Prostate gland (tissue), 2 donors: ENCODE measurements at regions not wholly inside any gene's neighbourhood (a gene's known extent, or its start where the extent isn't known, plus 50 kb on each side); places are given as distances from the start of the nearest gene placed in this dataset.

Experiments
- DNase-seq: peaks from one replicate; pipeline ENCODE4 v3.0.0-alpha.2; 2019; ENCODE audit warnings: low spot score
- H3K27ac ChIP-seq, 2 donors: fragments of 200-600 bp; sonication (generic); 2 replicates each; pipeline ENCODE4 v1.5.1; 2017 to 2019
- H3K27me3 ChIP-seq: fragments of 200-600 bp; sonication (generic); replicated peaks from 2 replicates; pipeline ENCODE4 v1.5.1; 2019; ENCODE audit not compliant: insufficient read depth
- H3K36me3 ChIP-seq, 2 donors: fragments of 200-600 bp; sonication (generic); 1 replicate in 1 of 2; 2 replicates in 1 of 2; pipeline versions ENCODE4 v1.5.1 to v1.8.1; 2017 to 2019
- H3K4me1 ChIP-seq: fragments of 200-600 bp; sonication (generic); replicated peaks from 2 replicates; pipeline ENCODE4 v1.5.1; 2019
- H3K4me3 ChIP-seq, 2 donors: fragments of 200-600 bp; sonication (generic); 2 replicates each; pipeline ENCODE4 v1.5.1; 2017 to 2019
- H3K9me3 ChIP-seq: fragments of 200-600 bp; sonication (generic); 2 replicates; pipeline ENCODE4 v1.5.1; 2017
- POLR2A ChIP-seq: fragments of 450-650 bp; IDR thresholded peaks from one replicate; pipeline ENCODE4 v1.6.1; 2016; ENCODE audit warnings: antibody characterized with exemption, mild to moderate bottlenecking
- POLR2AphosphoS5 ChIP-seq: sonication (generic); formaldehyde crosslinking; IDR thresholded peaks from one replicate; pipeline ENCODE4 v1.6.1; 2017; ENCODE audit warnings: antibody characterized with exemption
- WGBS: methylation state at CpG from one replicate; pipeline ENCODE4 v1.1.5; 2018; 5-methylcytosine and 5-hydroxymethylcytosine counted together
- intact Hi-C: fragments of 100-400 bp; cut with DNase I; formaldehyde crosslinking; loops from one replicate; pipeline ENCODE4 v1.14.2; 2022
- TF ChIP-seq, protein P1 (sequence below), 4 experiments: fragments of 200-600 bp in 2 of 4; fragments of 450-650 bp in 2 of 4; sonication (generic) in 2 of 4; IDR thresholded peaks; 1 replicate in 3 of 4; 2 replicates in 1 of 4; pipeline ENCODE4 v1.5.1; 2016 to 2019; ENCODE audit warnings: antibody characterized with exemption in 4 of 4, mild to moderate bottlenecking in 2 of 4, moderate library complexity in 2 of 4

DNA sequence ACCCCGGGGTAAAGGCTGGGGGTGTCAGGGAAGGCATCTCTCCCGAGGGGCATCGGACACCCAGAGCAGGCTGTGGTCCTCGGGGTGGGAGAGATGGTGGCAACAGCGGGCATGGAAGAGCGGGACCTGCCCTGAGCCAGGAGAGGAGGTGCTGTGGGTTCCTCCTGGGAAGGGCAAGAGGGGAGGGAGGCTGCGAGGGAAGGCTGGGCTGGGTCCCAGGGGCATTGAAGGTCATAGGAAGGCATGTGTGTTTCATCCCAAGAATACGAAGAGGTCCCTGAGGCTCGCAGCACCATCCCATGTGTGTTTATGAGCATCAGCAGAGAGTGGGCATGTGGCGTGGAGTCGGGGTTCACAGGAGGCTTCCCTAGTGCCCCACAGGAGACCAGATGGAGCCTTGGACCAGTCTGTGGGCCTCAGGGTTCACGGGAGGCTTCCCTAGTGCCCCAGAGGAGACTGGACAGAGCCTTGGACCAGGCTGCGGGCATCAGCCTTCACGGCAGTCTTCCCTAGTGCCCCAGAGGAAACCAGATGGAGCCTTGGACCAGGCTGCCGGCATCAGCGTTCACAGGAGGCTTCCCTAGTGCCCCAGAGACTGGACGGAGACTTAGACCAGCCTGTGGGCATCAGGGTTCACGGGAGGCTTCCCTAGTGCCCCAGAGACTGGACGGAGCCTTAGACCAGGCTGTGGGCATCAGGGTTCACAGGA lies 420.6 kb downstream of the BRD1 start:
- H3K9me3 ChIP-seq, result no peaks in the 10 kb centered on the region
- no peak overlapping the region for H3K27ac ChIP-seq
- intact Hi-C loops, result no loop called here
- DNase-seq, result no peak
- 80% methylated on average over 19 of the region's 19 CpGs for WGBS
- no peaks in the 10 kb centered on the region for H3K36me3 ChIP-seq
- no peak overlapping the region for H3K4me3 ChIP-seq
- H3K27me3 ChIP-seq, result peaks cover 2% of the 10 kb centered on the region
- H3K4me1 ChIP-seq, result no peaks in the 10 kb centered on the region
- TF ChIP-seq, protein P1, sequence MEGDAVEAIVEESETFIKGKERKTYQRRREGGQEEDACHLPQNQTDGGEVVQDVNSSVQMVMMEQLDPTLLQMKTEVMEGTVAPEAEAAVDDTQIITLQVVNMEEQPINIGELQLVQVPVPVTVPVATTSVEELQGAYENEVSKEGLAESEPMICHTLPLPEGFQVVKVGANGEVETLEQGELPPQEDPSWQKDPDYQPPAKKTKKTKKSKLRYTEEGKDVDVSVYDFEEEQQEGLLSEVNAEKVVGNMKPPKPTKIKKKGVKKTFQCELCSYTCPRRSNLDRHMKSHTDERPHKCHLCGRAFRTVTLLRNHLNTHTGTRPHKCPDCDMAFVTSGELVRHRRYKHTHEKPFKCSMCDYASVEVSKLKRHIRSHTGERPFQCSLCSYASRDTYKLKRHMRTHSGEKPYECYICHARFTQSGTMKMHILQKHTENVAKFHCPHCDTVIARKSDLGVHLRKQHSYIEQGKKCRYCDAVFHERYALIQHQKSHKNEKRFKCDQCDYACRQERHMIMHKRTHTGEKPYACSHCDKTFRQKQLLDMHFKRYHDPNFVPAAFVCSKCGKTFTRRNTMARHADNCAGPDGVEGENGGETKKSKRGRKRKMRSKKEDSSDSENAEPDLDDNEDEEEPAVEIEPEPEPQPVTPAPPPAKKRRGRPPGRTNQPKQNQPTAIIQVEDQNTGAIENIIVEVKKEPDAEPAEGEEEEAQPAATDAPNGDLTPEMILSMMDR (IDR thresholded peaks at IDR 0.05), result no peak
- TF ChIP-seq POLR2A (no peak), POLR2AphosphoS5 (no peak)

DNA sequence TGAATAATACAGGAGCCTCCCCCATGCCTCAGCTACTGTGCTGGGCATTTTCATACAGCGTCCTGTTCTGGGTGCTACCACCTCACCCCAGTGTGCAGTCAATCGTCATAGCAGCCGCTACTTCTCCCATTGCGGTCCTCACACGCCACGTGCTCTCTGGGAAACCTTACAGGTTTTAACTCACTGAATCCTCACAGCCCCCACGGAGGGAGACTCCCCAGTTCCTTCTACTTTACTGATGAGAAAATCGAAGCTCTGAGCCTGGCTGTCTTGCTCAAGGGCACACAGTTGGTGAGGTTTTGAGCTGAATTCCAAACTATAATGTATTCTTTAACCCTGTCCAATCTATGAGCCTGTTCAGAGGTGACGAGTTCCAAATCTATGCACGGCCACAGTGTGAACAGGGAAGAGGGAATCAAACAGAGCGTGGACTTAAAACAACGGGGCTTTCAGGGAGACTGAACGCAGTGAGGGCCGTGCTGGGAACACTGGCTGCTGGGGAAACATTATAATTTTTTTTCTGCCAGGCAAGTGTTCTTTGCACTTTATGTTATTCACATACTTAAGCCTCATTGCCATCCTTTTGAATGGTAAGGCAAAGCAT lies 421.5 kb downstream of the BRD1 start:
- 65% methylated on average over 14 of the region's 14 CpGs for WGBS
- H3K27me3 ChIP-seq, result no peaks in the 10 kb centered on the region
- no peak for DNase-seq

DNA sequence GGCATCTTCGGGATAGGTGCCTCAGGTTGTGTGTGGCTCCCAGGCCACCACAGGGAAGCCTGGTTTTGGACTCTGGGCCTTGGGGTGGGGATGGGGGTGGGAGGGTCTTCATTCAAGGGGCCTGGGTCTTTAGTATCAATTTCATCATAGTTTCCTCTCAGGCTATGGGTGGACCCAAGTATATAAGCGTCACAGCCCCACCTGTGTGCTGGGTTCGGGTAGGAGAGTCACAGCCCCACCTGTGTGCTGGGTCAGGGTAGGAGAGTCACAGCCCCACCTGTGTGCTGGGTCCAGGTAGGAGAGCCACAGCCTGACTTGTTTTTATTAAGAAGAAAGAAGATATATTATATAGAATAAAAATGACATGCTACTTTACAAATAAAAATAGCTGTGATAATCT lies 422.1 kb downstream of the BRD1 start:
- 60% methylated on average over 3 of the region's 3 CpGs for WGBS
- Histone ChIP-seq H3K27ac (no peak overlapping the region), H3K4me1 (no peaks in the 10 kb centered on the region), H3K36me3 (no peaks in the 10 kb centered on the region), H3K27me3 (no peaks in the 10 kb centered on the region), H3K4me3 (no peak overlapping the region), H3K9me3 (no peaks in the 10 kb centered on the region)
- no peak for DNase-seq
- TF ChIP-seq POLR2AphosphoS5, result no peak
- TF ChIP-seq POLR2A, result no peak
- TF ChIP-seq, protein P1 (IDR thresholded peaks at IDR 0.05), result no peak
- intact Hi-C loops, result no loop called here

More for the DNA sequence above, 421.5 kb downstream of the BRD1 start:
- intact Hi-C loops, result no loop called here
- no peaks in the 10 kb centered on the region for H3K36me3 ChIP-seq
- no peak overlapping the region for H3K27ac ChIP-seq
- TF ChIP-seq, protein P1 (IDR thresholded peaks at IDR 0.05), result no peak
- TF ChIP-seq POLR2A (no peak), POLR2AphosphoS5 (no peak)
- no peak overlapping the region for H3K4me3 ChIP-seq
- no peaks in the 10 kb centered on the region for H3K4me1 ChIP-seq
- no peaks in the 10 kb centered on the region for H3K9me3 ChIP-seq

DNA sequence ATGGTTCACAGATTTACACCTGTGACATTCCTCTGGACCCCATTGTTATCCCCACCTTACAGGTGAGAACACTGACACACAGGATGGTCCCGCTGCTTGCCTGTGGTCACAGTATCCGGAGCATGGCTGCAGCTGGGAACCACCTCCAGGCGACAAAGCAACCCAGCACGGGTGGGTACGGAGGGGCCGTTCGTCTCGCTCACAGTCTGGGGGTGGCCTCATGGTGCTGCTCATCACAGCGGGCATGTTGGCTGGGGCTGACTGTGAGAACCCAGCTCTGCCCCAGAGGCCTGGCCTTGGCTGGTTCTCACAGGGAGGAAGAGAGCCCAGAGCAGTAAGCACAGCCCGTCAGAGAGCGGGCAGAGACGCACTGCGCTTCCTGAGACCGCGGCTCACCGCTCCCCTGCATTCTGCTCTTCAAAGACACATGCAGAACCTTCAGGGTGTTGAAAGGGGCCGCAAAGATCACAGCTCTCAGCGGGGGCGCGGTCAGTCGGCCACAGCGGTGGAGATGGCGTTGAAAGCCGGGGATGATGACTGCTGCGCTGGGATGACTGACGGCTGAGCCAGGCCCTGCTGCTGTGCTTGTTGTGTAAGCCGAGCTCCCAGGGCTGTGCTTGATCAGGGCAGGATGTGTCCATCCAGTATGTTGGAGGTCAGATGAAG lies 423.0 kb downstream of the BRD1 start:
- no peak overlapping the region for H3K4me3 ChIP-seq
- no peak for DNase-seq
- no peaks in the 10 kb centered on the region for H3K36me3 ChIP-seq
- H3K4me1 ChIP-seq, result no peaks in the 10 kb centered on the region
- no peaks in the 10 kb centered on the region for H3K27me3 ChIP-seq
- 76% methylated on average over 26 of the region's 27 CpGs for WGBS
- TF ChIP-seq, protein P1 (IDR thresholded peaks at IDR 0.05), result no peak
- no peak for TF ChIP-seq POLR2AphosphoS5
- TF ChIP-seq POLR2A, result no peak
- H3K9me3 ChIP-seq, result no peaks in the 10 kb centered on the region
- intact Hi-C loops, result no loop called here
- H3K27ac ChIP-seq, result no peak overlapping the region

DNA sequence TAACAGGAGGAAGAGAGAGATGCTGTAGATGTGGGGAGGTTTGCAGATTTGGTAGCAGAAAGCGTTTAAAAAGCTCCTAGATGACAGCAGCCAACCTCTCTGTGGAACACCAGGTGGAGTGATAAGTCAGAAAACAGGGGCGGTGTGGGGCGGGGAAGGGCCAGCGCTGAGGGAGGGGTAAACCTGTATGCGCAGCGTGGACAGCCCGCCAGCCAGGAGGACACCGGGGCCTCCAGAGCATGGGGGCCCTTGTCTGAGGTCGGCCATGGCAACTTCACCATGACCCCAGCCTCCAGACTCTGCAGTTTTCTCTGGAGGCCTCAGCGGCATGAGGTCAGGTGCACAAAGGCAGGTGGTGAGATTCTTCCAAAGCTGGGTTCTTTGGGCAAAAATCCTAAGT lies 423.7 kb downstream of the BRD1 start:
- intact Hi-C loops, result no loop called here
- Histone ChIP-seq H3K4me3 (no peak overlapping the region), H3K27ac (no peak overlapping the region), H3K36me3 (no peaks in the 10 kb centered on the region), H3K4me1 (no peaks in the 10 kb centered on the region), H3K27me3 (no peaks in the 10 kb centered on the region), H3K9me3 (no peaks in the 10 kb centered on the region)
- WGBS, result 86% methylated on average over 10 of the region's 10 CpGs
- TF ChIP-seq POLR2A (no peak), POLR2AphosphoS5 (no peak)
- TF ChIP-seq, protein P1 (IDR thresholded peaks at IDR 0.05), result no peak
- no peak for DNase-seq
